Lung (tissue), 11 donors: ENCODE measurements at regions not wholly inside any gene's neighbourhood (a gene's known extent, or its start where the extent isn't known, plus 50 kb on each side); places are given as distances from the start of the nearest gene placed in this dataset.

Experiments used
- ATAC-seq: fragments of 200-7000 bp; cut with Tn5 transposase; one replicate; pipeline ENCODE4 v1.9.1; 2020; ENCODE audit warnings: moderate number of reproducible peaks; ENCODE audit not compliant: insufficient read depth, low FRiP score
- DNase-seq, 3 donors: peaks; one replicate each; pipeline ENCODE4 v3.0.0-alpha.2; 2013 to 2017
- H3K27ac ChIP-seq, 2 donors: one replicate each; pipeline ENCODE4 v1.5.1; 2013; ENCODE audit warnings: mild to moderate bottlenecking in 2 of 2, moderate library complexity in 2 of 2, control low read depth in 1 of 2, inconsistent platforms in 1 of 2, low read depth in 1 of 2, low read length in 1 of 2
- H3K27me3 ChIP-seq, 3 donors: one replicate each; pipeline ENCODE4 v1.5.1; 2013; ENCODE audit warnings: low read length in 2 of 3; ENCODE audit not compliant: control insufficient read depth in 3 of 3, insufficient read depth in 3 of 3
- H3K36me3 ChIP-seq, 4 donors: one replicate each; pipeline ENCODE4 v1.5.1; 2013; ENCODE audit warnings: low read length in 4 of 4, mild to moderate bottlenecking in 1 of 4, moderate library complexity in 1 of 4; ENCODE audit not compliant: control insufficient read depth in 4 of 4, insufficient read depth in 4 of 4
- H3K4me1 ChIP-seq, 5 donors: one replicate each; pipeline ENCODE4 v1.5.1; 2013; ENCODE audit warnings: low read length in 5 of 5, mild to moderate bottlenecking in 2 of 5, moderate library complexity in 1 of 5; ENCODE audit not compliant: control insufficient read depth in 5 of 5, insufficient read depth in 5 of 5
- H3K4me3 ChIP-seq: one replicate; pipeline ENCODE4 v1.5.1; 2013; ENCODE audit warnings: mild to moderate bottlenecking, control low read depth, moderate library complexity
- H3K9ac ChIP-seq, 2 donors: one replicate each; pipeline ENCODE4 v1.5.1; 2013; ENCODE audit warnings: low read length in 2 of 2, control low read depth in 1 of 2; ENCODE audit not compliant: insufficient read depth in 1 of 2
- H3K9me3 ChIP-seq, 4 donors: one replicate each; pipeline ENCODE4 v1.5.1; 2013; ENCODE audit warnings: low read length in 3 of 4, mild to moderate bottlenecking in 1 of 4, moderate library complexity in 1 of 4; ENCODE audit not compliant: control insufficient read depth in 4 of 4, insufficient read depth in 3 of 4
- WGBS, 2 donors: extraction: QIAGEN DNeasy Blood & Tissue Kit; methylation state at CpG; one replicate each; pipeline ENCODE4 v1.1.7; 2013; 5-methylcytosine and 5-hydroxymethylcytosine counted together
- TF ChIP-seq, protein P1 (sequence below): IDR thresholded peaks from 2 replicates; pipeline ENCODE4 v1.5.1; 2012; ENCODE audit warnings: mild to moderate bottlenecking; ENCODE audit errors: control extremely low read depth, extremely low read depth
- donor health status: control.
- donor health status: control.
- donor health status: Bipolar disorder and iron deficiency.
- donor health status: healthy.
- donor health status: DM: yes; HTN: yes; CAD: no.

DNA sequence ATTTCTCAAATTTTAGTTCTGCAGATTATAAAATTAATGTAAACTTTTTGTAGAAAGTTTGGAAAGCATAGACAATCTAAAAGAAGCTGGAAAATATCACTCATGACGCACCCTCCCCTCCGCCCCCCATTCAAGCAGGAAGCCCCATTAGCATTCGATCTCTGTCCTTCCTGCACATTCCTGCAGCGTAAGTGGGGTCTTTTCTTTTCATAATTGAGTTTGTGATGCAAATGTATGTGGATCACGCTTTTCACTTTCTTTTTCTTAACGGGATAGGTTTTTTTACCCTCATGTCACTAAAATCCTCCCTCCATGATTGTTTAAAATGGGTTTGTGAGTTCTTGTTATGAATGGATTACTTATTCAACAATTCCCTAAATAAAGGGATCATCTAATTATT, 181.7 kb upstream of the HDAC4 start:
- DNase-seq (no peak), ATAC-seq (no peak)
- Histone ChIP-seq H3K4me1 (peaks cover 0 to 1% (median 0%) of the 10 kb centered on the region in 5 donors), H3K9ac (no peak overlapping the region), H3K27ac (no peak overlapping the region), H3K9me3 (no peaks in the 10 kb centered on the region), H3K36me3 (no peaks in the 10 kb centered on the region), H3K4me3 (no peak overlapping the region), H3K27me3 (no peaks in the 10 kb centered on the region)
- TF ChIP-seq, protein P1, sequence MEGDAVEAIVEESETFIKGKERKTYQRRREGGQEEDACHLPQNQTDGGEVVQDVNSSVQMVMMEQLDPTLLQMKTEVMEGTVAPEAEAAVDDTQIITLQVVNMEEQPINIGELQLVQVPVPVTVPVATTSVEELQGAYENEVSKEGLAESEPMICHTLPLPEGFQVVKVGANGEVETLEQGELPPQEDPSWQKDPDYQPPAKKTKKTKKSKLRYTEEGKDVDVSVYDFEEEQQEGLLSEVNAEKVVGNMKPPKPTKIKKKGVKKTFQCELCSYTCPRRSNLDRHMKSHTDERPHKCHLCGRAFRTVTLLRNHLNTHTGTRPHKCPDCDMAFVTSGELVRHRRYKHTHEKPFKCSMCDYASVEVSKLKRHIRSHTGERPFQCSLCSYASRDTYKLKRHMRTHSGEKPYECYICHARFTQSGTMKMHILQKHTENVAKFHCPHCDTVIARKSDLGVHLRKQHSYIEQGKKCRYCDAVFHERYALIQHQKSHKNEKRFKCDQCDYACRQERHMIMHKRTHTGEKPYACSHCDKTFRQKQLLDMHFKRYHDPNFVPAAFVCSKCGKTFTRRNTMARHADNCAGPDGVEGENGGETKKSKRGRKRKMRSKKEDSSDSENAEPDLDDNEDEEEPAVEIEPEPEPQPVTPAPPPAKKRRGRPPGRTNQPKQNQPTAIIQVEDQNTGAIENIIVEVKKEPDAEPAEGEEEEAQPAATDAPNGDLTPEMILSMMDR = no peak
- 87 to 91% methylated on average over 6 of the region's 6 CpGs for WGBS, 2 donors

DNA sequence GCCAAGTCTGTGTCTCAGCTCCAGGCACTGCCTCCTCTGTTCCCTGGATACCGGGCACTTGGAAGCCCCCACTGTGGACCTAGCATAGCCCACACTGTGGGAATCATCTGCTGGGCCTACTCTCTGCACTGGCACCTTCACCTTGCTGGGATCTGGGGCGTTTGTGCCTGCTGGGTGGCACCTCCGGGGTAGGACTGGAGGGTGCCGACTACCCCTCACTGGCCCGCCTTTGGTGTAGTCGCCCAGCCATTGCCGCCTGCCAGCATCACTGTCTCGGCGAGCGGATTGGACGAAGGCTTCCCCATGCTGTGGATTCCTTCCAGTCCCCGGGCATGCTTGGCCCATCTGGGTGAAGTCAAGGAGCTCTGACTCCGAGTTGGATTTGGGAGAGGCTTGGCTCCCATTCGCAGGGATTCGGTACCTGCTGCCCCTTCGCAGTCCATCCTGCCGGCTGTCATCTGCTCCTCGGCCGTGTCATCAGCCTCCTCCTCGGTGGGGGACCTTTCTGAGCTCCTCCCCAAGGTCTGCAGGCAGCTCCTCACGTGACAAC, 180.6 kb upstream of the HDAC4 start:
- TF ChIP-seq, protein P1 = no peak
- no peaks in the 10 kb centered on the region for H3K9me3 ChIP-seq
- no peak for DNase-seq

DNA sequence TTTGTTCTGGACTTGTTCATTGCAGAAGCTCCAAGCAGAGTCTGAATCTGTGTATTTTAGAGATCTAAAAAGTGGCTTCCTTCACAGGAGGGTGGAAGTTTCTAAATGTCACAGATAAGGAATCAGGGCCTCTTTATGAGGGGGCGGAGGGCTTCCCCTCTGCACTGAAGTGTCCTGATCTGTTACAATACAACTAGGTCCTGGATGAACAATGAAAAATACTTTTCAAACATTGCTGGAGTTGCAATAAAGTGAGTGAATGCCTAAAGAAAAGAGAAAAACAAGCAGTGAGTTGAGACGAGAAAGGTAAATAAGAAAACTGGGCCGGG, 179.3 kb upstream of the HDAC4 start:
- Histone ChIP-seq H3K4me3 (no peak overlapping the region), H3K36me3 (no peaks in the 10 kb centered on the region), H3K9me3 (no peaks in the 10 kb centered on the region), H3K27ac (no peak overlapping the region), H3K4me1 (peaks cover 0 to 1% (median 0%) of the 10 kb centered on the region in 5 donors), H3K27me3 (no peaks in the 10 kb centered on the region), H3K9ac (no peak overlapping the region)
- 62 to 92% methylated on average over 3 of the region's 3 CpGs for WGBS, 2 donors
- DNase-seq (no peak), ATAC-seq (no peak)
- TF ChIP-seq, protein P1 = no peak

More for the DNA sequence above, 180.6 kb upstream of the HDAC4 start:
- Histone ChIP-seq H3K36me3 (no peaks in the 10 kb centered on the region), H3K4me1 (peaks cover 0 to 1% (median 0%) of the 10 kb centered on the region in 5 donors), H3K27ac (no peak overlapping the region), H3K4me3 (no peak overlapping the region), H3K27me3 (no peaks in the 10 kb centered on the region), H3K9ac (no peak overlapping the region)
- no peak for ATAC-seq
- WGBS, 2 donors = 92 to 96% methylated on average over 21 of the region's 21 CpGs

DNA sequence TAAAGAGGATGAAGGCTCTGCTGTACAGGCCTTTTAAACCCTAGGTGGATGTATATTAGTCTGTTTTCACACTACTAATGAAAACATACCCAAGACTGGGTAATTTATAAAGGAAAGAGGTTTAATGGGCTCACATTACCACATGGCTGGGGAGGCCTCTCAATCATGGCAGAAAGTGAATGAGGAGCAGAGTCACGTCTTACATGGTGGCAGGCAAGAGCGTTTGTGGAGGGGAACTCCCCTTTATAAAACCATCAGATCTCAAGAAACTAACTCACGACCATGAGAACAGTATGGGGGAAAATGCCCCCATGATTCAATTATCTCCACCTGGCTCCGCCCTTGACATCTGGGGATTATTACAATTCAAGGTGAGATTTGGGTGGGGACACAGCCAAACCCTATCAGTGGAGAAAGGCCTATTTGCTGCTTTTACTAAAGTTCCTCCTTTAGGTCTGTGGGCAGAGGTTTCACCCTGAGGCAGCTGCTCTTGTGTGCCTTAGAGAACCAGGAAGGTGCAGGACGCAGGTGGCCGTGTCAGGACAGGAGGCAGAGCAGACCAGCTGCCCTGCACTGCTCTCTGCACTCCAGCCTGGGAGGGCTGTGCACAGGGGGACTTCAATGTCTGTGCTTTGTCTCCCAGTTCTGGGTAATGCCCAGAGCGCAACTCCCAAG, 178.8 kb upstream of the HDAC4 start:
- ATAC-seq = no peak
- no peaks in the 10 kb centered on the region for H3K36me3 ChIP-seq
- 88 to 89% methylated on average over 7 of the region's 7 CpGs for WGBS, 2 donors

More for the DNA sequence above, 178.8 kb upstream of the HDAC4 start:
- no peak overlapping the region for H3K9ac ChIP-seq
- H3K27ac ChIP-seq = no peak overlapping the region
- H3K4me1 ChIP-seq = peaks cover 0 to 4% (median 1%) of the 10 kb centered on the region in 5 donors
- H3K27me3 ChIP-seq = no peaks in the 10 kb centered on the region
- no peaks in the 10 kb centered on the region for H3K9me3 ChIP-seq
- DNase-seq = no peak
- TF ChIP-seq, protein P1 = no peak
- no peak overlapping the region for H3K4me3 ChIP-seq
